Epidermal melanocyte (primary cell): ENCODE measurements at regions not wholly inside any gene's neighbourhood (a gene's known extent, or its start where the extent isn't known, plus 50 kb on each side); places are given as distances from the start of the nearest gene placed in this dataset.
A peak's percentile ranks its signal among the peaks of the same experiment; 100 is the strongest.
"Not testable (repeated sequence)": the region's sequence is repeated elsewhere in the genome, so short reads cannot be mapped to it uniquely, and the experiment has no call there.

Experiments
- DNase-seq: peaks from one replicate; pipeline ENCODE4 v3.0.0; 2011; ENCODE audit warnings: low spot score; ENCODE audit not compliant: insufficient read length

DNA sequence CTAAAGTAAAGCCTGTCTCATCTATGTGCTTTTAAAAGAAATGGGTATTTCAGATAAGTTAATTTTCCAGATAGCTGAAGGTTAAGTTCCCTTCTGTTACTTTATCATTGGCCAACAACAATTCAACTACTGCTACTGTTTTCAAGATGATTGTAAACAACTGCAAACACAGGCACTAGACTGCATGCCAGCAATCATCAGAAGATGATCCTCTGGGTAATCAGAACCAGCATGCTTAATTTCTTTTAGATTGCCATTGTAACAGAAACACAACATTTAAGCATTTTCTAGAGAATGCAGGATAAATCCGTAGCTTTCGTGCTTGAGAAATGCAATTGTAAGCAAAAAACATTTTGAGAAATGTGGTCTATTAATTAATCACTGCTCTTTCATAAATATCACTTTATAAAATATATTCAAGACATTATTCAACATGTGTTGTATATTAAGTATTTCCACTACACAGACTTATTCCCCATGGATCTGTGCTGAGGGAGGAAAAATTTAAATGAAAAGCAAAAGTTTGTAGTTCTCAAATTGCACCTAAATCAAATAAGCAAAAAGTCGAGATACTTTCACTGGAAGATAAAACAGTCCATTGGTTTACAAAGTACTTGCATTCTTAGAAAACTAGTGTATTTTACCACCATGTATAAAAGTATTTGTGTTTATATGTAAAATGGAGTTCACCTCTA is 133.7 kb downstream of the ATL2 start:
- DNase-seq: no peak

DNA sequence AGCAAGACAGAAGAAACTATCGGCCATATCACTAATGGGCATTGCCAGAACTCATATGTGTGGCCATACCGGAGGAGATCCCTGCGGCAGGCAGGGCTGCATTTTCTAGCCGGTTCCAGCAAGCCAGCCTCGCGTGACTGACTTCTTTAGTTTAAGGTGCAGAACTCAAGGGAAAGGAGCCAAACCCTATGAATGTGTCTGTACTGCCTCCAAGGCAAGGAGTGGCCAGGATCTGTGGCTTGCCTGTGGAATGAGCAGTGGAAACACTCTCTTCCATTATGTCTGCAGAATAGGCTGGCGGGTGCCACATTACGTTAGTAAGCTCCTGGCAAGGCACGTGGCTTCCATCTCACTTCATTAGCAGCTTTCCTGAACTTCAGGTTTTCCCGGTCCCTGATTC is 137.6 kb downstream of the ATL2 start:
- DNase-seq: no peak

DNA sequence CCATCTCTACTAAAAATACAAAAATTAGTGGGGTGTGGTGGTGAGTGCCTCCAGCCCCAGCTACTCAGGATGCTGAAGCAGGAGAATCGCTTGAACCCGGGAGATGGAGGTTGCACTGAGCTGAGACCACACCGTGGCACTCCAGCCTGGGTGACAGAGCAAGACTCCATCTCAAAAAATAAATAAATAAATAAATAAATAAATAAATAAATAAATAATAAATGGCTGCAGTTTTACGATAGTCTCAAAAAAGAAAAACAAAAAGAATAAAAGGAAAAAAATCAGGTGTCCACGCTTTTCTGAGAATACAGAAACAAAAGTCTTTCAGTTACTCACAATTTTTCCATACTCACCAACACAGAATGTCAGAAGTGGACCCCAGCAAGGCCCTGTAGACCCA is 138.4 kb downstream of the ATL2 start:
- DNase-seq: not testable (repeated sequence)

DNA sequence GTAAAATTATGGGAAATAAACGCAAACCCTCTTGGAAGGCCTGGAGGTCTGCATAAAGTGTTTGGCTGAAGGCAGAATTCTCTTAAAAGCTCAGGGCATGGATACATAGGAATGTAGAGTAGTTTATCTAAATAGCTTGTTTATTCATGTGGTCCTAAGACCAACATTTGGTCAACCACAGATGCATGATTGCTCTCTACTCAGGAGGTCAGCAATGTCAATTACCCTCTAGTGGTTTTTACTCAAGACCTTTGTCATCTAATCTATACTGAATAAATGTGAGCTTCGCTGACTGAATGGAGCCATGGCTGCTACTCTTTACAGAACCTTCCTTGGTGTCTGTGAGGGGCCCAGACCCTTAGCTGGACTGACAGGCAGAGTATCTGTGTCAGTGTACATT is 139.8 kb downstream of the ATL2 start:
- no peak for DNase-seq

DNA sequence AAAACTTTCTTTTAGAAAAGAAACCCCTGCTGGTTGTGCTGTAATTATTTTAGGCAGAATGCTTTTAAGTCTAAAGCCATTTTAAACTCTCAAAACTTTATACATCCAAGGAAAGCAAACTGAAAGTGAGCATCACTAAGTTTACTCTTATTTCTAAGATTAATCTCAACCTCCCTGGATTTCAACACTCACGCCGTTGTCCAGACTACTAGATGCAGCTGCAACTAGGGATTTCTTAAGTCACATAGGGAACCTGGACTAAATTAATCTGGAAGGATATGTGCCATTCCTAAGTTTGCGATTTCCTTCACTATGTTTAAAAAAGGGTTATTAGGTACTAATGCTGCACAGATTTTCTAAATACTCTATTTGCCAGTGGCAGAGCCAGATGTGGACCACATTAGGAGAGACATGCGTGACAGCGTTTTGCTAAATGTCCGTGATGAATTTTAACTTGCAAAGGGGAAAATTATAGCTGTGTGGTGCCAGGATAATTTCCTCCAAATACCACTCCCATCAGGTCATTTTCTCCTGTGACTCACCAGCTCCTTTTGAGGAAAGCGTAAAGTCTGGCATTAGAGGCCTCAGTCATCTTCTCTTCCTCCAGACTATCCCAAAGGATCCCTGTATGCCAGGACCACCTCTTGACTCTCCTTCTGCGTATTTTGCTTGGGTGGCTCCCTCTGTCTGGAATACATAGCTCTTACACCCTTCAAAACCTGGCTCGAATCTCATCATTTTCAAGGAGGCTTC is 143.7 kb downstream of the ATL2 start:
- peak; percentile 54 for DNase-seq

DNA sequence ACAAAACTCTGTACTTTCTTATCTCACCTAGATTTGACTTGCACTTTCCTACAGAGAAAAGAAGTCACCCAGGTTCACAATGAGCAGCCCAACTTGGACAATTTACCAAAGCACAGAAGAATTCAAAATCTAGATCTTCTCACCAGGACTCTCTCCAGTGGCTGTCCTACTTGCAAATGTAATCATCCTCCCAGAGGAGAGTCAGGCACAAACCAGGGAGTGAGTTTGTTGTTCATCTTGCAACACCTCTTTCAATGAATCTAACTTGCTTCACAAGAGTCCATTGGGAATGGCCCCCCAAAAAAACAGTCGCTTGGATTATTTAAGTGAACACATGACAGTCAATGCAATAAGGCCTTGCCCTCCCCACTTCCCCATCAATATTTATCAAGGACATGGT is 144.6 kb downstream of the ATL2 start:
- no peak for DNase-seq

DNA sequence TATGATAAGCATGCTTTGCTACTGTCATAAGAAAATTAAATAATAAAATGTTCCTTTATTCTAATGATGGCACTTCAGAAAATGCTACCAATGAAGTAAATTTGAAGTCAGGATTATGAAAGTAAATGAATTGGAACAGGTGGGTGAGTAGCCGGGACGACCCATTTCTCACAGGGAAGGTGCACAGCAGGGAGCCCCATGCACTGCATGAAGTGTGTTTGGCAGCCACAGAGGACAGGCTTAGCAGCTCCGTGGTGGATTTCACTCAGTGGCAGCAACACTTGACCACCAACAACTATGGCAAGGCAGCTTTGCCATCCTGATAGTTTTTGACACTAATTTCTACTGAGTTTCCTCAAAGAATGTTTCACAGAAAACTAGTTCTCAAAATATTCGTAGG is 146.3 kb downstream of the ATL2 start:
- DNase-seq: no peak

DNA sequence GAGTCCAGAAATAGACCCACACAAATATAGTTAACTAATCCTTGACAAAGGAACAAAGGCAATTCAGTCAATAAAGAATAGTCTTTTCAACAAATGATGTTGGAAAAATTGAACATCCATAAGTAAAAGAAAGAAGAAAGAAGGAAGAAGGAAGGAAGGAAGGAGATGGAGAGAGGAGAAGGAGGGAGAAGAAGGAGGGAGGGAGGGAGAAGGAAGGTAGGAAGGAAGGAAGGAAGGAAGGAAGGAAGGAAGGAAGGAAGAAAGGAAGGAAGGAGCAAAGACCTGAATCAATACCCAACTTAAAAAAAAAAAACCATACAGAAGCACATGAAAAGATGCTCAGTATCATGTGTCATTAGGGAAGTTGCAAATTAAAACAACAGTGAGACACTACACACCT is 148.3 kb downstream of the ATL2 start:
- DNase-seq: no peak

DNA sequence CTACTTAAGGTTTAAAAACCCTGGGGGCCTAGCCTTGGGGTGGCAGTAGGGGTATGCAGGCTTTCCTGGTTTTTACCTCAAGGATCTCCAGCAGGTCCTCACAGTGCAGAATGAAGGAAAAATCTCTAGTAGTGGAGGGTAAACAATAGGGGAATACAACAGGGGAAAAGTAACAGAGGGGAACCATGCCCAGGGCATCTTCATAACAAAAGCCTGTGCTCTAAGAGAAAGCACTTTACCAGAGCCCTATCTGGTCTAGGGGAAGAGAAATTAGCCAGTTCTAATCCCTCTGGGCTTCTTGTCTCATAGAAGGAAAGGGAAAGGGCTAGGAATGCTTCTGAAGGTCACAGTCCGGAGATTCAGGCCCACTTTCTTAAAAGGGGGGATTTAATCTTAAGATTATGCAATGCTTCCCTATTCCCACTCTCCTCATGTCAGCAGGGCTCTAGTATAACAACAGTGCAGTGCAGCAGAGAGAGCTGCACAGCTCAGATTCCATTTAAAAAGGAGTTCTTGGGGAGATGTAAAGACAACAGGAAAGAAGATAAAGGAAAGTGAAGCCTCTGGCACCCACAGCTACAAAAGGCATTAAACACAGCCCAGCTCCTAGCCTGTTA is 149.0 kb upstream of the CYP1B1 start:
- no peak for DNase-seq

DNA sequence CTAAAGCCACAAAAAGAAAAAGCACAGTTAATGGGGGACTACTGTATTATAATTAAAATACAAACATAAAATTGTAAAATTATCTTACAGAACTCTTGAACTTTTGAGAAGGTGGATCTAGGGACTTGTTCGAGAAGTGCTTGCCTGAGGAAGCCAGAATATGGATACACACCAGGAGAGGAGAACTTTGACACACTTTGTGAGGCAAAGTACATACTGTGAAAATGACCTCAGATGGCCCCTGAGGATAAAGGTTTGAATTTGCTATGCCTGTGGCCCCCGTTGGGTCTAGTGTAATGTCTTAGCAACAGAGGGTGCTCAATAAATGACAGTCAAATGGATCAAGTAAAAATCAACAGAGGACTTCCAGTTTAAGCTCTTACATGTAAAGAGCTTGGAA is 148.2 kb upstream of the CYP1B1 start:
- DNase-seq: no peak

DNA sequence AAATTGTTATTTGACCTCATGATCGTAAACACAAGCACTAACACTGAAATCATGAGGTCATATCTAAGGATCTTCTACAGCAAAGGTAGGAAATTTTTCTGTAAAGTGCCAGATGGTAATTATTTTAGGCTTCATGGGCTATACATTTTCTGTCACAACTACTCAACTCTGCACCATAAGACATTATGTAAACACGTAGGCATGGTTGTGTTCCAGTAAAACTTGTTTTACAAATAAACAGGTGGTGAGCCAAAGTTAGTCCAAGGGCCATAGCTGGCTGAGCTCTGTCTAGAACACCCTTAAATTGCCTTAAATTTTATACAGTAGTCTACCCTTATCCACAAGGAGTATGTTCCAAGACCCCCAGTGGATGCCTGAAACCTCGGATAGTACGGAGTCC is 147.3 kb upstream of the CYP1B1 start:
- DNase-seq: no peak

DNA sequence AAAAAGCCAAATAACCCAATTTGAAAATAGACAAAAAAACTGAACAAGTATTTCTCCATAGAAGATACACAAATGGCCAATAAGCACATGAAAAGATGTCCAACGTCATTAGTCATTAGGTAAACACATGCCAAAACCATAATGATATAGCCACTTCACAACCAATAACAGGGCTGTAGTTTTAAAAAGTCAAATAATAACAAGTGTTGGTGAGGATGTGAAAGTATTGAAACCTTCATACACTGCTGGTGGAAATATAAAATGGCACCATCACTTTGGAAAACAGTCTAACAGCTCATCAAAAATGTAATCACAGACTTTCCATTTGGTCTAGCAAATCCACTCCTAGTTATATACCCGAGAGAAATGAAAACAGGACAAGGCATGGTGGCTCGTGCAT is 144.2 kb upstream of the CYP1B1 start:
- no peak for DNase-seq

DNA sequence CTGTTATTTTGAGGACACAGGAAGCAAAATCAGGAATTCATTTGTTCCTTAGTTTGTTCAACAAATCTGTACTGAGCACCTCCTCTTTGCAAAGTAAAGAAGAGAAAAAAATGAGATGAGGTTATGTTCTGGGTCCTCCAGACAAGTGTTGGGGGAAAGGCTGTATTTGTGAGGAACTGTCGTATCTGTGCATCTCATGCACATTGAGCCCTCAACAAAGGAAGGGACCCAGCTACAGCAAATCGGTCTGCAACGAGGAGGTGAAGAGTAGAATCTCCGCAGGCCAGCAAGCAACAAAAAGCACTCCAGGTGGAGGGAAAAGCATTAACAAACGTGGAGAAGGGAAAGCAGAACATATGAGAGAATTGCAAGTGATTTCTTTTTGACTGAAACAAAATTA is 143.0 kb upstream of the CYP1B1 start:
- DNase-seq: no peak

DNA sequence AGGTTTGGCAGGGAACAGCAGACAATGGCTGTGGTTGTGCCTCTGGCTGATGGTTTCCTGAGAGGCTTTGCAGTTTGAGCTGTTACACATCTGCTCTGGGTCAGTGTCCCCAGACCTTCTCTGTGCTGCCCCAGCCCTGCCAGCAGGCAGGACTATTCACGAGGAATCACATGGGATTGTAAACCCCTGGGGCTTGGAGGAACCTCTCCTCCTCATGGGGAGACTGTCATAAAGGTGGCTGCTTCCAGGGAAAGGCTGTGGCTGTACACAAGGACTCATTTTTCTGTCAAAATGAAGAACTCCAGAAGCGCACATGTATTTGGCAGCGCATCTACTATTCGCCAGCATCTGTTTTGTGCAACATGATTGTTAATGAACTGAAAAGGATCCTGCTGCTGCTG is 142.6 kb upstream of the CYP1B1 start:
- DNase-seq: no peak

DNA sequence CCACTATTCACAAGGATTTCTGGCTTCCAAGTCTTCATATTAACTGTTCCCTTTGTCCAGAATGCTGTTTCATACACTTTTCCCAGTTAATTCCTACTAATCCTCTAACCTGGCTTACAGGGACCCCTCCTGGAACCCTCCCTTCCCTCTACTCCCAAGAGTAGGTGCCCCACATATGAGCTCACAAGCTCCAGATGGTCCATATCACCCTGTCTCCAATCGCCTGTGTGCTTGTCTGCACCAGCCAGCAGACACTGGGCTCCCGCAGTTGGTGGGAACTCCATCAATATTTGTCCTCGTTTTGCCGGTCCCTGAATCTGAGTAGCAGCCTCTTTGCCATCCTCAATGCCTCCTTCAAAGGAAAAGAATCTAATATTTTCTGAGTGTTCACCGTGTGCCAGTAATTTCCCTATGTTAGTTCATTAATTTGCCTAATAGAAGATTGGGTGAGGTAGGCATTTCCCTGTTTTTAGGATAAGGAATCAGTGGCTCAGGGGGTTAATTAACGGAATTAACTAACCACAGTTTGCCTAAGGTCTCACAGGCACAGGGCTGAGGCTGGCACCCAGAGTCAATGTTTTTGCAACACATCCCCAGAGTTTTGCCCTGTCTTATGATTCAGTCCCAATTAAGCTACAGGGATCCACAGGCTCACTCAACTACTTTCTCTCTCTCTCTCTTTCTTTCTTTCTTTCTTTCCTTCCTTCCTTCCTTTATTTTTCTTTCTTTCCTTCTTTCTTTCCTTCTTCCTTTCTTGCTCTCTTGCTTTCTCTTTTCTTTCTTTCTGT is 141.6 kb upstream of the CYP1B1 start:
- no peak for DNase-seq

DNA sequence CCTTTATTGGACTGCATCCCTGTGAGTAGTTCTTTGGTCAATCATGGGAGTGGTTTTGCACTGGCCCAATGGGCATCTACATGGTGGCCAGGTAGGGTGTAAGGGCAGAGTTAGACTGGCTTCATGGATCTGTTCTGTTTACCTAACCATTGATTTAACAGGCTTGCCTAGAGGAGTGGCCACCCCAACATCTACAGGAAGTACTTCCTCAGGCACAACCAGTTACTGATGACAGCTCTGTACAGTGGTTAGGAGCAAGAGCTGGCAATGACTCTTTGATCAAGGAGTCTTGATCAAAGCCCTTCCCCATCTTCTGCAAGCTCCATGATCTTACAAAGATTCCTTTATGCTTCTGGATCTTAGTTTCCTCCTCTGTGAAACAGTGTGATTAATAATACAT is 140.9 kb upstream of the CYP1B1 start:
- DNase-seq: no peak

DNA sequence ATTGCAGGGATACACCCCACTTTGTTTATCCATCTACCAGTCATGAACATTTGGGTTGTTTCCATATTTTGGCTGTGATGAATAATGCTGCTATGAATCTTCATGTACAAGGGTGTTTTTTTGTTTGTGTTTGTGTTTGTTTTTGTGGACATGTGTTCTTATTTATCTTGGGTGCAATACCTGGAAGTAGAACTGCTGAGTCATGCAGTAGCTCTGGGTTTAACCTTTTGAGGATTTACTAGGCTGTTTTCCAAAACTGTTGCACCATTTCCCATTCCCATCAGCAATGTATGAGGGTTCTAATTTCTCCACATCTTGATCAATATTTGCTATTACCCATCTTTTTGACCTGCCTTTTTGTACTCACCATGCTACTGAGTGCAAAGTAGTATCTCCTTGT is 140.0 kb upstream of the CYP1B1 start:
- DNase-seq: no peak

DNA sequence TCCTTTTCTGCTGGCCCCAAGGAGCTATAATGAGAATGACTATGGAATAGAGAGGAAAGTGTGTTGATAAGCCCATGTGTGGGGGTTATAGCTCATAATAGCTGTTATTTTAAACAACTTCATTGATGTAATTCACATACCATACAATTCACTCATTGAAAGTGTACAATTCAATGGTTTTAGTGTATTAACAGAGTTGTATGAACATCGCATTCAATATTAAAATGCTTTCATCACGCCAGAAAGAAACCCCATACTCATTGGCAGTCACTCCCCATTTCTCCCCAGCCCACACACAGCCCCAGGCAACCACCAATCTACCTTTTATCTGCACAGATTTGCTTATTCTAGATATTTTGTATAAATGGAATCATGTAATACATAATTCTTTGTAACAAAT is 139.6 kb upstream of the CYP1B1 start:
- no peak for DNase-seq

DNA sequence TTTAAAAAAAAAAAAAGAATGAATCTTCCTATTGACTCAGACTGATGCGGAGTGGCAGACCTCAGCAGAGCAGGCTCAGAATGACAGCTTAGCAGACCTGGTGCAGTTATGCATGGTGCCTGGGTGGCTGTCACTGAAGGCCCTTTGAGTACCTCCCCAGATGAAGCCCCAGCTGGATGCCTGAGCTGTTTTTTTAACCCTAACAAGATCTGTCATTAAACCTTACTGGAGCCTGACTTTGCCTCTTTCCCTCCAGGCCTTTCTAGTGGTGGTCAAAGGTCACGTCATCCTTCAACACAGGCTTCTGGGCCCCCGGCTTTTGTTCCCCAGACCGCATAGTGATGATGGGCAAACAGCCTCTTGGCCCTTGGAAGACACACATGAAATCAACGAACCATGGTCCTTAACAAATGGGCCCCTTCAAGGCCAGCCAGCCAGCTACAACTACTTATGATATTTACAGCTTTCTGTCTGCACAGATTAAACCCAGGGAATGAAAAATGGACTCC is 138.3 kb upstream of the CYP1B1 start:
- DNase-seq: no peak

DNA sequence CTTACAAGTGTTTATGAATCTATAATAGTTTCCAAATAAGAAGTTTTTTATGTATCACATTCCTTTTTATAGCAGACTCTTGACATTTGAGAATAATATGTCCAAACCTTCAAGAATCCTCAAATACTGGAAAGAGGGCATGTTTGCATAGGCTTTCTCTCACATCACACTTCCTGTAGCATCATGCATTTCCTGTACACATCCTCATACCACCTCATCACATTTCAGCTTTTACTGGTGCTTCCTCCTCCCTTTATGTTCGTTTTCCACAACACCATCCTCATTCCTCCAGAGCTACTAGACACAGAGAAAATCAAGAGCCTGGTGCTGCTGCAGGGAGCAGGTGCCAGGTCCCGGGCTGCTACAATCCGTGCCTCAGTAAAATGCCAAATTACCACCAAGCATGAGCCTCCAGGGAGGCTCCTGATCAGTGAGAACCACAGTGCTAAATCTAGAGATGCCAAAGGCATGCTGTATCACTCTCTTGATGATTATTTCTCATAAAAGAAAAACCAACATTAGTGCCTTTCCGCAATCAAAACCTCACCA is 137.7 kb upstream of the CYP1B1 start:
- no peak for DNase-seq

DNA sequence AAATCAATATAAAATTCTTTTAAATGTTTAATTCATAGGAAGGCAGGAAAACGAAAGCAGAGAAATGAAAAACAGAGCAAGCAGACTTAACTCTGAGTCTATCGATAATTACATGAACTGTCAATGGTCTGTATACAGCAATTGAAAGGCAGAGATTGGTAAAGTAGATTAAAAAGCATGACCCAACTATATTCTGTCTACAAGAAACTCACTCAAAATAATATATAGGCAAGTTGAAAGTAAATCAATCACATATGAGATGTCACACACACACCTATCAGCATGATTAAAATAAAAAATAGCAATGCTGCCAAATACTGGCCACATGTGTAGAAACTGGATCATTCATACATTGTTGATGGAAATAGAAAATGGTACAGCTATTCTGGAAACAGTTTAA is 136.4 kb upstream of the CYP1B1 start:
- DNase-seq: no peak

DNA sequence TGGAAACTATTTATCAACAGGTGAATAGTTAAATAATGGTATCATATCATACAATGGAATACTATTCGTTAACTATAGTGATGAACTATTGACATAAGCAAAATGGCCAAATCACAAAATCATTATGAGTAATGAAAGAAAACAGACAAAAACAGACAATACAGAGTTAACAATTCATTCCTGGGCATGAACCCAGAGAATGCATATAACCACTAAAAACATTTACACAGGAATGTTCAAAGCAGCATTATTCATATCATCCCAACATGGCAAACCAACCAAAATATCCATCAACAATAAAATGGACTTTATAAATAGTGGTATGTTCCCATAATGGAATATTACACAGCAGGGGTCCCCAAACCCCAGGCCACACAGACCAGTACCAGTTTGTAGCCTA is 131.2 kb upstream of the CYP1B1 start:
- no peak for DNase-seq
